Ovary (tissue), 7 donors: ENCODE measurements at regions not wholly inside any gene's neighbourhood (a gene's known extent, or its start where the extent isn't known, plus 50 kb on each side); places are given as distances from the start of the nearest gene placed in this dataset.

Experiments
- DNase-seq, 5 donors: peaks; one replicate each; pipeline ENCODE4 v3.0.0-alpha.2; 2019 to 2020
- H3K27ac ChIP-seq, 2 donors: fragments of 200-600 bp; one replicate each; pipeline versions ENCODE4 v1.5.1 to v1.8.0; 2019 to 2022
- H3K27me3 ChIP-seq: fragments of 200-600 bp; one replicate; pipeline ENCODE4 v1.8.0; 2022
- H3K36me3 ChIP-seq: fragments of 200-600 bp; sonication (generic); one replicate; pipeline ENCODE4 v1.5.1; 2019
- H3K4me1 ChIP-seq: one replicate; pipeline ENCODE4 v1.8.1; 2013; ENCODE audit warnings: mild to moderate bottlenecking, moderate library complexity; ENCODE audit not compliant: insufficient read depth
- H3K4me3 ChIP-seq: fragments of 200-600 bp; sonication (generic); one replicate; pipeline ENCODE4 v1.5.1; 2017
- H3K9me3 ChIP-seq, 2 donors: fragments of 200-600 bp in 1 of 2; sonication (generic) in 1 of 2; one replicate each; pipeline versions ENCODE4 v1.5.1 to v1.8.1; 2013 to 2019; ENCODE audit warnings: mild to moderate bottlenecking in 1 of 2, moderate library complexity in 1 of 2
- EP300 ChIP-seq: sonication (generic); formaldehyde crosslinking; IDR thresholded peaks from one replicate; pipeline ENCODE4 v1.6.1; 2017; ENCODE audit warnings: antibody characterized with exemption
- POLR2A ChIP-seq: fragments of 450-650 bp; IDR thresholded peaks from one replicate; pipeline ENCODE4 v1.6.1; 2017; ENCODE audit warnings: antibody characterized with exemption, mild to moderate bottlenecking, moderate library complexity
- WGBS, 3 donors: extraction: QIAGEN DNeasy Blood & Tissue Kit in 1 of 3; methylation state at CpG; one replicate each; pipeline versions ENCODE4 v1.1.5 to v1.1.7; 2013 to 2017; 5-methylcytosine and 5-hydroxymethylcytosine counted together
- intact Hi-C, 4 donors: fragments of 100-400 bp; cut with DNase I; formaldehyde crosslinking; loops; one replicate each; pipeline versions ENCODE4 v1.11.0 to v1.15.1; 2022 to 2023
- TF ChIP-seq, protein P1 (sequence below), 3 donors: fragments of 450-650 bp in 2 of 3; fragments of 200-600 bp in 1 of 3; IDR thresholded peaks; one replicate each; pipeline versions ENCODE4 v1.5.1 to v1.8.0; 2016 to 2022; ENCODE audit warnings: antibody characterized with exemption in 3 of 3, mild to moderate bottlenecking in 1 of 3
- donor health status: DM: no; HTN: no; CAD: no; lungs with moderate emphysema.
- donor health status: DM: no; HTN: no; CAD: no.
- donor health status: Bipolar disorder and iron deficiency.
- donor health status: DM: no; HTN: no; CAD: no.
- donor health status: DM: yes; HTN: yes; CAD: no.

DNA sequence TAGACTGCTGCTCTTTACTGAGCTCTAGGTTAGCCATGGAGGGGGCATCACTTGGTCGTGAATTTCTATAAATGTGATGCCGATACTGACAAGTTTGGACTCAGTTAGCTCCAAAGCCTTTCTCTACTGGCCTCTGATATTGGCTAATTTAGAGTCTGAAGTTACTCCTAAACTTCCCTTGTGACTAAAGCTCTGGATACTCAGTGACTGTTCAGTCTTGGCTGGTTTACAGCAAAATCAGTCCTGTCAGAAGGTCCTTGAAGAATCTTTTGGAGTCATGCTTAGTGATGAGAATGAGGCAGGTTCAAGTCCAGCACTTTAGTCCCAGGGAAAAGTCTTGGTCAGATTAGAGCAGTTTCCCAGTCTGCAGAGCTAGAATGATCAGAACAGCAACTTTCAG lies 197.5 kb upstream of the HS3ST4 start:
- H3K9me3 ChIP-seq = no peaks in the 10 kb centered on the region
- no peak overlapping the region for H3K27ac ChIP-seq
- DNase-seq = no peak
- H3K27me3 ChIP-seq = no peaks in the 10 kb centered on the region
- H3K36me3 ChIP-seq = no peaks in the 10 kb centered on the region
- H3K4me1 ChIP-seq = no peaks in the 10 kb centered on the region
- no peak overlapping the region for H3K4me3 ChIP-seq
- no peak for TF ChIP-seq POLR2A
- TF ChIP-seq EP300 = no peak
- TF ChIP-seq, protein P1, sequence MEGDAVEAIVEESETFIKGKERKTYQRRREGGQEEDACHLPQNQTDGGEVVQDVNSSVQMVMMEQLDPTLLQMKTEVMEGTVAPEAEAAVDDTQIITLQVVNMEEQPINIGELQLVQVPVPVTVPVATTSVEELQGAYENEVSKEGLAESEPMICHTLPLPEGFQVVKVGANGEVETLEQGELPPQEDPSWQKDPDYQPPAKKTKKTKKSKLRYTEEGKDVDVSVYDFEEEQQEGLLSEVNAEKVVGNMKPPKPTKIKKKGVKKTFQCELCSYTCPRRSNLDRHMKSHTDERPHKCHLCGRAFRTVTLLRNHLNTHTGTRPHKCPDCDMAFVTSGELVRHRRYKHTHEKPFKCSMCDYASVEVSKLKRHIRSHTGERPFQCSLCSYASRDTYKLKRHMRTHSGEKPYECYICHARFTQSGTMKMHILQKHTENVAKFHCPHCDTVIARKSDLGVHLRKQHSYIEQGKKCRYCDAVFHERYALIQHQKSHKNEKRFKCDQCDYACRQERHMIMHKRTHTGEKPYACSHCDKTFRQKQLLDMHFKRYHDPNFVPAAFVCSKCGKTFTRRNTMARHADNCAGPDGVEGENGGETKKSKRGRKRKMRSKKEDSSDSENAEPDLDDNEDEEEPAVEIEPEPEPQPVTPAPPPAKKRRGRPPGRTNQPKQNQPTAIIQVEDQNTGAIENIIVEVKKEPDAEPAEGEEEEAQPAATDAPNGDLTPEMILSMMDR (IDR thresholded peaks at IDR 0.05) = no peak
- WGBS, 3 donors = 69 to 86% (median 82%) methylated on average over 2 of the region's 2 CpGs
- intact Hi-C loops = no loop called here

DNA sequence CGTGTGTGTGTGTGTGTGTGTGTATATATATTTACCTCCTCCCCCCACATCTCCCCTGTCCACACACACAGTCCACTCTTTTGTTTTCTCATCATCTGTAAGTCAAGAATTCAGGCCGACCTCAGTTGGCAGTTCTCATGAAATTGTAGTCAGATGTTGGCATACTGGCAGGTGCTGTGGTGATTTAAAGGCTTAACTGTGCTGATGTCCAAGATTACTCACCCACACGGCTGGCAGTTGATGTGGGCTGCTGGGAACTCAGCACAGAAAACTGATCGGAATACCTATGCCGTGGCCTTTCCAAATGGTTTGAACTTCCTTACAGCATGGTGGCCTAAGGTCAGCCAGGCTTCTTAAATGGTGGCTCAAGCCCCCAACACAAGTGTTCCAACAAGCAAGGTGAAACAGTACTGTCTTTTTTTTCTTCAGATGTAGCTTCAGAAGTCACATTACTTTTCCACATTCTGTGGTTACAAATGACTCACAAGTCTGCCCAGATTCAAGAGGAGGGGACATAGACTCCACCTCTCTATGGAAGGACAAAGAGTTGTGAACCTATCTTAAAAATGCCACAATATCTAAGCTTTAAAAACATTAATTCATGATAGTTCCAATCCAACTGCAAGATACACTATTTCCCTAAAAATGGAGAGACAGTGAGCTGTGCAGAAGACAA lies 198.5 kb upstream of the HS3ST4 start:
- intact Hi-C loops = no loop called here

GRCh38 chr16:25488435-25488834 lies 203.3 kb upstream of the HS3ST4 start:
- H3K27me3 ChIP-seq = no peaks in the 10 kb centered on the region
- H3K4me1 ChIP-seq = no peaks in the 10 kb centered on the region
- H3K9me3 ChIP-seq = no peaks in the 10 kb centered on the region
- 84 to 95% (median 85%) methylated on average over 4 of the region's 4 CpGs for WGBS, 3 donors
- intact Hi-C loops = no loop called here
- TF ChIP-seq POLR2A (no peak), EP300 (no peak)
- TF ChIP-seq, protein P1 (IDR thresholded peaks at IDR 0.05) = no peak
- H3K36me3 ChIP-seq = no peaks in the 10 kb centered on the region
- DNase-seq = no peak
- no peak overlapping the region for H3K27ac ChIP-seq
- H3K4me3 ChIP-seq = no peak overlapping the region

More for the DNA sequence above, 198.5 kb upstream of the HS3ST4 start:
- no peaks in the 10 kb centered on the region for H3K27me3 ChIP-seq
- 55 to 72% (median 66%) methylated on average over 5 of the region's 5 CpGs for WGBS, 3 donors
- H3K27ac ChIP-seq = no peak overlapping the region
- TF ChIP-seq, protein P1 (IDR thresholded peaks at IDR 0.05) = no peak
- TF ChIP-seq POLR2A = no peak
- TF ChIP-seq EP300 = no peak
- no peaks in the 10 kb centered on the region for H3K9me3 ChIP-seq
- no peaks in the 10 kb centered on the region for H3K4me1 ChIP-seq
- DNase-seq = no peak
- H3K36me3 ChIP-seq = no peaks in the 10 kb centered on the region
- no peak overlapping the region for H3K4me3 ChIP-seq

- Histone ChIP-seq H3K27ac (no peak overlapping the region), H3K4me1 (no peaks in the 10 kb centered on the region), H3K9me3 (no peaks in the 10 kb centered on the region), H3K36me3 (no peaks in the 10 kb centered on the region), H3K4me3 (no peak overlapping the region), H3K27me3 (no peaks in the 10 kb centered on the region)
- TF ChIP-seq, protein P1 (IDR thresholded peaks at IDR 0.05) = no peak
- TF ChIP-seq EP300 (no peak), POLR2A (no peak)
- DNase-seq = no peak
- intact Hi-C loops = no loop called here
- 1 to 28% (median 23%) methylated on average over 1 of the region's 1 CpG for WGBS, 3 donors
Measured at GRCh38 chr16:25487888-25488287, 203.9 kb upstream of the HS3ST4 start.
